ENCODE measurements at regions not wholly inside any gene's neighbourhood (a gene's known extent, or its start where the extent isn't known, plus 50 kb on each side); places are given as distances from the start of the nearest gene placed in this dataset.

GRCh38 chr14:101708853-101709532 lies 52.5 kb upstream of the PPP2R5C start:
- Histone ChIP-seq H3K27ac (no peak overlapping the region), H3K36me3 (no peaks in the 10 kb centered on the region), H3K27me3 (peaks cover 0 to 5% (median 0%) of the 10 kb centered on the region in 4 donors), H3K4me3 (no peak overlapping the region), H3K4me1 (peaks cover 25 to 27% (median 26%) of the 10 kb centered on the region in 4 donors), H3K9me3 (peaks cover 0 to 2% (median under 1%) of the 10 kb centered on the region in 4 donors)
- TF ChIP-seq EP300 (IDR thresholded peaks at IDR 0.05) (no peak), POLR2AphosphoS5 (IDR thresholded peaks at IDR 0.05) (no peak), CTCF (IDR thresholded peaks at IDR 0.05) (no peak), POLR2A (IDR thresholded peaks at IDR 0.05) (no peak)
- DNase-seq, result peak in 1 of 2 donors; percentile 46
- no peak for ATAC-seq (ENCODE audit: low FRiP score in 2 of 2)
- WGBS, 2 donors, result 80% methylated on average over 15 to 18 of the region's 18 CpGs

GRCh38 chr14:101709533-101709881 lies 52.0 kb upstream of the PPP2R5C start:
- H3K27me3 ChIP-seq, result peaks cover 0 to 5% (median 0%) of the 10 kb centered on the region in 4 donors
- no peak for ATAC-seq (ENCODE audit: low FRiP score in 2 of 2)
- H3K9me3 ChIP-seq, result peaks cover 0 to 7% (median 3%) of the 10 kb centered on the region in 4 donors
- H3K27ac ChIP-seq, result no peak overlapping the region
- H3K4me1 ChIP-seq, result peaks cover 25 to 27% (median 26%) of the 10 kb centered on the region in 4 donors
- WGBS, 2 donors, result 88 to 93% methylated on average over 11 of the region's 11 CpGs
- no peak for TF ChIP-seq CTCF (IDR thresholded peaks at IDR 0.05)
- TF ChIP-seq POLR2AphosphoS5 (IDR thresholded peaks at IDR 0.05), result no peak
- TF ChIP-seq EP300 (IDR thresholded peaks at IDR 0.05), result no peak
- no peak for TF ChIP-seq POLR2A (IDR thresholded peaks at IDR 0.05)
- no peaks in the 10 kb centered on the region for H3K36me3 ChIP-seq
- no peak overlapping the region for H3K4me3 ChIP-seq
- no peak for DNase-seq

- H3K4me1 ChIP-seq, result peaks cover 25 to 27% (median 26%) of the 10 kb centered on the region in 4 donors
- 66 to 85% methylated on average over 9 to 10 of the region's 10 CpGs for WGBS, 2 donors
These were observed 51.3 kb upstream of the PPP2R5C start for GRCh38 chr14:101709962-101710931.

More at GRCh38 chr14:101709962-101710931, 51.3 kb upstream of the PPP2R5C start:
- Histone ChIP-seq H3K4me3 (no peak overlapping the region), H3K27me3 (peaks cover 0 to 4% (median 0%) of the 10 kb centered on the region in 4 donors), H3K27ac (peak overlapping the region in 1 of 4 donors; percentile 60), H3K36me3 (no peaks in the 10 kb centered on the region), H3K9me3 (peaks cover 0 to 10% (median 3%) of the 10 kb centered on the region in 4 donors)
- TF ChIP-seq POLR2A (IDR thresholded peaks at IDR 0.05) (no peak), EP300 (IDR thresholded peaks at IDR 0.05) (no peak), POLR2AphosphoS5 (IDR thresholded peaks at IDR 0.05) (no peak), CTCF (IDR thresholded peaks at IDR 0.05) (no peak)
- no peak for ATAC-seq (ENCODE audit: low FRiP score in 2 of 2)
- no peak for DNase-seq
